ENCODE measurements at regions not wholly inside any gene's neighbourhood (a gene's known extent, or its start where the extent isn't known, plus 50 kb on each side); places are given as distances from the start of the nearest gene placed in this dataset.

DNA sequence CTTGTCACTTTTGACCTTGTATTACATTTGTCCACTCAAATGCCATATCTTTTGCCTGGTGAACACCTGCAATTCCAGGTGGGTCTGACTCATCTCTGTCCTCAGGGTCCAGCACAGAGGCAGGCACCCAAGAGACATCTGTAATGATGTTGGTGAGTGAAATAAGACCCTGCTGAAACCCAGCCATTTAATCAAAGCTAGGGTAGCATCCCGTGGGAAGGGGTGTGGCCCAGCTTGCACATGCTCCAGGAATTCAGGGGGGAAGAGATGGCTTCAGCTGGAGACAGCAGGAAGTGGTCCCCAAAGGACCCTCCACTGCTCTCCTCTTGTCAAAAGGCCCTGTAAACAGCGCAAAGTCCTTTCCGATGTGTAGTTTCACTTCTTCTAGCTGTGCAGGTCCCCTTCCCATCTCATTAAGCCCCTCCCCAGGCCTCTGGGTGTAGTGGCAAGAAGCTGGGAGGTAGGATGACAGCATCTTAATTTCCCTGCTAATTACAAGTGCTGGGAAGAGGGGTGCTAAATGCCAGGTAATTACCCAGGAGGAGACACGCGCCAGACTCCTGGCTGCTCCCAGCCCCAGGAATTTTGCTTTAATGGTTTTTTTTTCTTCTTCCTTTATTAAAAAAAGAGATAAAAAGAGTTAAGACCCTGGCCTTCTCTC is 54.4 kb upstream of the TRABD2B start:
- DNase-seq, result no peak

DNA sequence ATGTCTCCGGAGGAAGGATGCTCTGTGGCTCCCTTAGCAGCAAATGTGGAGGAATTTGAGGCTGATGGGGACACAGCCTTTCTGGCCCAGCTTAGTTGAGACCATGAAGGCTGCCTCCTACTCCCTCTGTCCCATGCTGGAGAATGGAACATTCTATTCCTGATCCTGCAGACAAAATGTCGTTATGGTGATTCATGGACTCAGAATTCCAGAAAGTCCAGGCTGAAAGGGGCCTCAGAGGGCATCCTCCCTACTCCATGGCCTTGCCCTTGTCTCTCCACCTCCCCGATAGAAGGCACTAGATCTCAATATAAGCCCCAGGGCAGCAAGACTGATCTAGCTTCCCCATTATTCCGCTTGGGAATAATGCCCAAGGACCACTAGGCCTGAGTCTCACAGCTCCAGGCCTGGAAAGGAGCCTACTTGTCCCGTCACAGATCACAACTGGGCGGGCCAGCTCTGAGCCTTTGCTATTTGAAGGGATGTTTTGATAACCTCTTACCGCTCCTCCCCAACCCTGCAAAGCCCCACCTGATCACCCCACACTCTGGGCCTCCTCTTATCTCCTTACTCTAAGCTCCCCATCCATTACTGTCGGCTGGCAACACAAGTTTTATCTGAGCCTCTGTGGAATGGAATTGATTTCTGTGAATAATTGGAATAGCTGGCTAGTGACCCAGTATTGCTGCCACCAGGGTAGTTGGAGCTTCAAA is 52.8 kb upstream of the TRABD2B start:
- no peak for DNase-seq

DNA sequence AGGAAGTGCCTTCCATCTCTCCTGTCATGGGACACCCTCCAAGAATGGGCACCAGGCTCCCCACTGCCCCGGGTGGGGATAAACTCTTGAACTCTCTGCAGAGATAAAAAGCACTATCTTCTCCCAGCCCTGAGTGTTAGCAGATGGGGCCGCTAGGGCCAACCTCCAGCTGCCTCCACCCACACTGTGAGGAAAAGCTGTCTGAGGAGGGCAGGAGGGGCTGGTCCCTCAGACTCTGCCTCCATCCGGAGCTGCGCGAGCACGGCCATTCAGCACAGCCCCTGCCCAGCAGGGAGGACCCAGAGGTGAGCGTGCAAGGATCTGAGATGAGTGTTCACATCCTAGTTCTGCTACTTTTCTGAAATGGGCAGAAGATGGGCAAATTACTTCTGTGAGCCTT is 51.8 kb upstream of the TRABD2B start:
- DNase-seq, result no peak

DNA sequence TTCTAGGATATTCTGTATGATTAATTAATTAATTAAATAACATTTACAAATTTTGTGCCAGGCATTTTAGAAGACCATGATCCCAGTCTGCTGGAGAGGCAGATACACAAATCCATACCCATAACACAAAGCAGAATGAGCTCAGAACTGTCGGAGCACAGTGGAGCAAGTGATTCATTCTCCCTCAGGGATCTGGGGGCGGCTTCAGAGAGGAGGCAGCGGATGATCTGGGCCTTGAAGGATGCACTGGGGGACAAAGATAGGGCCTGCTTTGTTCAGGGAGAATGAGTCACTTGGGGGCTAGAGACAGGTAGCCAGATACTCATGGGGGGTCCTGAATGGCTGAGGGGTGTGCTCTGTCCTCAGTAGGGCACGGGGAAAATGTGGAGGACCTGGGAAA is 50.9 kb upstream of the TRABD2B start:
- no peak for DNase-seq

DNA sequence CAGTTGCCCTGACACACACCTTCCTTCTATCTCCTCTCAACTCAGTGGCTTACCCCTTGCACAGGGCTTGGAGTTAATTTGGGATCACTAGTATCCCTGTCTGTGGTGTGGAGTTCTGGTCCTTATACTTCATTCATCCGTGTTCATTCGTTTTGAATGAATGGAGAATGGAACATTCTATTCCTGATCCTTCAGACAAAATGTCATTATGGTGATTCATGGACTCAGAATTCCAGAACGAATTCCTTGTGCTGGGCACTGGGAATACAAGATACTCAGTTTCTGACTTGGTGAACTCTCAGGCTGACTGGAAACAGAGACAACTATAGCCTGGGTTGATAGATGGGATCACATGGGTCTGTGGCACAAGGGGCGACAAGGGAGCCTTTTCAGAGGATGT is 49.9 kb upstream of the TRABD2B start:
- no peak for DNase-seq

Data from stimulated activated CD4-positive, alpha-beta T cell treated with anti-CD3 and anti-CD28 coated beads, Interleukin-4, amount 100 ng/mL, for 1 hour (primary cell).